ENCODE measurements at regions not wholly inside any gene's neighbourhood (a gene's known extent, or its start where the extent isn't known, plus 50 kb on each side); places are given as distances from the start of the nearest gene placed in this dataset.

DNA sequence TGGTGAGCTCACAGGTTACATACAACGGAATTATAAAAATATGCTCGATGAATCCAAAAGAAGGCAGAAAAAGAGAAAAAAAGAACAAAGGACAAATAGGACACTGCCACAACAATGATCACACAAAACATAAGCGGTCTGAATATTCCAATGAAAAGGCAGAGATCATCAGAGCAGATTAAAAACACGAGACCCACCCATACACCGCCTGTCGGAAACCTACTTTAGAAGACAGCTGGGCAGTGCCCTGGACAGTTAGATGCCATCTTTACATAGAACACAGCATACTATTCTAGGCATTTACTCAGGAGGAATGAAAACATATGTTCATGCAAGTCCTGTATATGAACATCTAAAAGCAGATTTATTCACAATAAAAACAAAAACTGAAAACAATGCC, 204.1 kb downstream of the TTLL2 start:
- peaks cover 18% of the 10 kb centered on the region for H3K9me3 Mint-ChIP-seq (ENCODE audit: unreplicated experiment)
- DNase-seq, result no peak

GRCh38 chr6:167529444-167530335, 204.8 kb downstream of the TTLL2 start:
- H3K9me3 Mint-ChIP-seq (ENCODE audit: unreplicated experiment), result peaks cover 18% of the 10 kb centered on the region
- H3K4me1 Mint-ChIP-seq (ENCODE audit: low read depth, unreplicated experiment), result peaks cover 47% of the 10 kb centered on the region
- no peaks in the 10 kb centered on the region for H3K36me3 Mint-ChIP-seq (ENCODE audit: unreplicated experiment)
- no peak for TF ChIP-seq CTCF (IDR thresholded peaks at IDR 0.05; ENCODE audit: partially characterized antibody, unreplicated experiment)
- no peak for DNase-seq
- H3K27me3 Mint-ChIP-seq (ENCODE audit: unreplicated experiment), result peaks cover 13% of the 10 kb centered on the region
- no peak overlapping the region for H3K27ac Mint-ChIP-seq (ENCODE audit: unreplicated experiment)
- no peak overlapping the region for H3K4me3 Mint-ChIP-seq (ENCODE audit: unreplicated experiment)

More for the DNA sequence above, 204.1 kb downstream of the TTLL2 start:
- Mint-ChIP-seq H3K4me1 (ENCODE audit: low read depth, unreplicated experiment) (peaks cover 47% of the 10 kb centered on the region), H3K36me3 (ENCODE audit: unreplicated experiment) (no peaks in the 10 kb centered on the region), H3K27me3 (ENCODE audit: unreplicated experiment) (peaks cover 13% of the 10 kb centered on the region), H3K27ac (ENCODE audit: unreplicated experiment) (no peak overlapping the region), H3K4me3 (ENCODE audit: unreplicated experiment) (no peak overlapping the region)
- TF ChIP-seq CTCF (IDR thresholded peaks at IDR 0.05; ENCODE audit: partially characterized antibody, unreplicated experiment), result no peak

DNA sequence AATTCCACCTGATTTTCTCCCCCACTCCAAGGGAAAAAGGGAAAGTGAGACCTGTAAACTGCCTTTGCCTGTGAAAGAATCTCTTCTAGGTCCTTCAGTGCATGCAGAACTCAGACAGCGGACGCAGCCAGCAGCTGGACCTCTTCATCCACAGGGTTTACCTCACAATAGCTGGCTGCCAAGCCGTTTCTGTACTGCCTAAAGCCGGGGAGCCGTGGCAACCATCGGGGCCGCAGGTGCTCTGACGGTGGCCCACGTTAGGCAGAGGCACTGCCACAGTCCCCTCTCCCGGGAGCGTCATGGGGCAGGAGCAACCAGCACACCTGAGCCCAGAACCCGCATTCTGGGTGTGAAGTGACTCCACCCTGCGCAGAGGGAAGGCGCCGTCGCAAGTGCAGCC, 206.1 kb downstream of the TTLL2 start:
- no peak for DNase-seq
- peaks cover 47% of the 10 kb centered on the region for H3K4me1 Mint-ChIP-seq (ENCODE audit: low read depth, unreplicated experiment)
- no peak overlapping the region for H3K4me3 Mint-ChIP-seq (ENCODE audit: unreplicated experiment)
- H3K27ac Mint-ChIP-seq (ENCODE audit: unreplicated experiment), result no peak overlapping the region
- no peak for TF ChIP-seq CTCF (IDR thresholded peaks at IDR 0.05; ENCODE audit: partially characterized antibody, unreplicated experiment)
- H3K36me3 Mint-ChIP-seq (ENCODE audit: unreplicated experiment), result no peaks in the 10 kb centered on the region
- peaks cover 9% of the 10 kb centered on the region for H3K27me3 Mint-ChIP-seq (ENCODE audit: unreplicated experiment)
- peaks cover 16% of the 10 kb centered on the region for H3K9me3 Mint-ChIP-seq (ENCODE audit: unreplicated experiment)

- TF ChIP-seq CTCF (IDR thresholded peaks at IDR 0.05; ENCODE audit: partially characterized antibody, unreplicated experiment), result no peak
- Mint-ChIP-seq H3K36me3 (ENCODE audit: unreplicated experiment) (no peaks in the 10 kb centered on the region), H3K27ac (ENCODE audit: unreplicated experiment) (no peak overlapping the region), H3K4me1 (ENCODE audit: low read depth, unreplicated experiment) (peaks cover 39% of the 10 kb centered on the region), H3K4me3 (ENCODE audit: unreplicated experiment) (peak overlapping the region; percentile 37), H3K27me3 (ENCODE audit: unreplicated experiment) (peaks cover 9% of the 10 kb centered on the region), H3K9me3 (ENCODE audit: unreplicated experiment) (peaks cover 15% of the 10 kb centered on the region)
- no peak for DNase-seq
These were observed 207.8 kb downstream of the TTLL2 start for GRCh38 chr6:167532410-167533288.

Measured in glutamatergic neuron (in vitro differentiated cells).